Upper lobe of left lung (tissue), 6 donors: ENCODE measurements at regions not wholly inside any gene's neighbourhood (a gene's known extent, or its start where the extent isn't known, plus 50 kb on each side); places are given as distances from the start of the nearest gene placed in this dataset.

Experiments
- ATAC-seq, 2 donors: fragments of 200-7000 bp; cut with Tn5 transposase; one replicate each; pipeline ENCODE4 v1.9.1; 2022; ENCODE audit warnings: mild to moderate bottlenecking in 2 of 2, moderate library complexity in 2 of 2; ENCODE audit not compliant: low FRiP score in 2 of 2
- DNase-seq, 2 donors: peaks; one replicate each; pipeline ENCODE4 v3.0.0-alpha.2; 2019 to 2020
- H3K27ac ChIP-seq, 4 donors: fragments of 200-600 bp; sonication (generic); one replicate each; pipeline ENCODE4 v1.5.1; 2016 to 2019
- H3K27me3 ChIP-seq, 4 donors: fragments of 200-600 bp; sonication (generic); one replicate each; pipeline ENCODE4 v1.5.1; 2017 to 2019
- H3K36me3 ChIP-seq, 4 donors: fragments of 200-600 bp; sonication (generic); one replicate each; pipeline ENCODE4 v1.5.1; 2016 to 2019
- H3K4me1 ChIP-seq, 4 donors: fragments of 200-600 bp; sonication (generic); one replicate each; pipeline ENCODE4 v1.5.1; 2018 to 2019
- H3K4me3 ChIP-seq, 4 donors: fragments of 200-600 bp; sonication (generic); one replicate each; pipeline ENCODE4 v1.5.1; 2017 to 2019; ENCODE audit warnings: mild to moderate bottlenecking in 2 of 4, moderate library complexity in 1 of 4
- H3K9me3 ChIP-seq, 4 donors: fragments of 200-600 bp; sonication (generic); one replicate each; pipeline ENCODE4 v1.5.1; 2018 to 2019
- EP300 ChIP-seq, 4 donors: sonication (generic); formaldehyde crosslinking; IDR thresholded peaks; one replicate each; pipeline ENCODE4 v1.5.1; 2017; ENCODE audit warnings: antibody characterized with exemption in 4 of 4, control low read depth in 2 of 4
- POLR2A ChIP-seq, 4 donors: fragments of 450-650 bp; IDR thresholded peaks; one replicate each; pipeline ENCODE4 v1.5.1; 2016 to 2017; ENCODE audit warnings: antibody characterized with exemption in 4 of 4, mild to moderate bottlenecking in 2 of 4
- POLR2AphosphoS5 ChIP-seq, 2 donors: sonication (generic); formaldehyde crosslinking; IDR thresholded peaks; one replicate each; pipeline ENCODE4 v1.5.1; 2017; ENCODE audit warnings: antibody characterized with exemption in 2 of 2
- WGBS, 2 donors: methylation state at CpG; one replicate each; pipeline ENCODE4 v1.1.5; 2017 to 2018; 5-methylcytosine and 5-hydroxymethylcytosine counted together
- TF ChIP-seq, protein P1 (sequence below), 6 experiments: fragments of 450-650 bp in 4 of 6; fragments of 200-600 bp in 2 of 6; sonication (generic) in 2 of 6; IDR thresholded peaks; one replicate each; pipeline ENCODE4 v1.5.1; 2016 to 2019; ENCODE audit warnings: antibody characterized with exemption in 6 of 6
- donor health status: DM: no; HTN: no; CAD: no; lungs with moderate emphysema.
- donor health status: DM: no; HTN: yes; CAD: no; lungs with severe emphysema.

- DNase-seq (no peak), ATAC-seq (no peak)
Observed at GRCh38 chr1:57949168-57949567, 525.3 kb upstream of the DAB1 start.

DNA sequence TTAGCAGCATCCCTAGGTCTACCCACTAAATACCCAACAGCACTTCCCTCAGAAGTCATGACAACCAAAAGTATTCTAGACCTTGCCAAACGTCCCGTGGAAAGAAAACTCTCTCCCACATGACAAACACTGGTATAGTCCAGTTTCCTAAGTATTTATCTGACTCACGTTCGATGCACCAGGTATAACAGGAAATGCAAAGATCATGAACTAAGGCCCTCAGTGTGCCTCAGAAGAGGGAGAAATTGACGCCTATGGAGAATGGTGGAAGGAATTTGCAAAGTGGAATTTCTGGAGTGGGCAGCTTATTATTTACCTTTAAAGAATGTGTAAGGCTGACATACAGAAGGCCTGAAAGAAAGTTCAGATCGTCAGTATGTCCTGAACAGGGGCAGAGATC is 523.6 kb upstream of the DAB1 start:
- TF ChIP-seq, protein P1, sequence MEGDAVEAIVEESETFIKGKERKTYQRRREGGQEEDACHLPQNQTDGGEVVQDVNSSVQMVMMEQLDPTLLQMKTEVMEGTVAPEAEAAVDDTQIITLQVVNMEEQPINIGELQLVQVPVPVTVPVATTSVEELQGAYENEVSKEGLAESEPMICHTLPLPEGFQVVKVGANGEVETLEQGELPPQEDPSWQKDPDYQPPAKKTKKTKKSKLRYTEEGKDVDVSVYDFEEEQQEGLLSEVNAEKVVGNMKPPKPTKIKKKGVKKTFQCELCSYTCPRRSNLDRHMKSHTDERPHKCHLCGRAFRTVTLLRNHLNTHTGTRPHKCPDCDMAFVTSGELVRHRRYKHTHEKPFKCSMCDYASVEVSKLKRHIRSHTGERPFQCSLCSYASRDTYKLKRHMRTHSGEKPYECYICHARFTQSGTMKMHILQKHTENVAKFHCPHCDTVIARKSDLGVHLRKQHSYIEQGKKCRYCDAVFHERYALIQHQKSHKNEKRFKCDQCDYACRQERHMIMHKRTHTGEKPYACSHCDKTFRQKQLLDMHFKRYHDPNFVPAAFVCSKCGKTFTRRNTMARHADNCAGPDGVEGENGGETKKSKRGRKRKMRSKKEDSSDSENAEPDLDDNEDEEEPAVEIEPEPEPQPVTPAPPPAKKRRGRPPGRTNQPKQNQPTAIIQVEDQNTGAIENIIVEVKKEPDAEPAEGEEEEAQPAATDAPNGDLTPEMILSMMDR (IDR thresholded peaks at IDR 0.05) = no peak
- TF ChIP-seq EP300 (IDR thresholded peaks at IDR 0.05) (no peak), POLR2A (IDR thresholded peaks at IDR 0.05) (no peak), POLR2AphosphoS5 (IDR thresholded peaks at IDR 0.05) (no peak)

More at GRCh38 chr1:57949168-57949567, 525.3 kb upstream of the DAB1 start:
- no peaks in the 10 kb centered on the region for H3K4me1 ChIP-seq
- TF ChIP-seq EP300 (IDR thresholded peaks at IDR 0.05) (no peak), POLR2A (IDR thresholded peaks at IDR 0.05) (no peak), POLR2AphosphoS5 (IDR thresholded peaks at IDR 0.05) (no peak)
- TF ChIP-seq, protein P1 (IDR thresholded peaks at IDR 0.05) = no peak
- no peaks in the 10 kb centered on the region for H3K9me3 ChIP-seq
- H3K27me3 ChIP-seq = no peaks in the 10 kb centered on the region
- no peak overlapping the region for H3K4me3 ChIP-seq
- H3K27ac ChIP-seq = no peak overlapping the region
- no peaks in the 10 kb centered on the region for H3K36me3 ChIP-seq
- 81 to 83% methylated on average over 2 of the region's 2 CpGs for WGBS, 2 donors

DNA sequence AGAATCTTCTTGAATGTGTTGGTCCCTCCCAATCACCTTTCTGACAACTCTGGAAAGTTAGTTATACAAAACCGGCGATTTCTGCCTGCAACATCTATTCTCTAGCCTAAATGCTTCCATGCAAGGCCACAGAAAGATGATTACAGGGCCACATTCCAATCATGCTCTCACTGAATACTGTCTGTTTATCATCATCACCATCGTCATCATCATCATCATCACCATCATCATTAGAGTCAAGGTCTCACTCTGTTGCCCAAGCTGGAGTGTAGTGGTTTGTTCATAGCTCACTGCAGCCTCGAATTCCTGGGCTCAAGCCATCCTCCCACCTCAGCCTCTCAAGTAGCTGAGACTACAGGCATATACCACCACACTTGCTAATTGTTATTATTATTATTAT is 521.2 kb upstream of the DAB1 start:
- Histone ChIP-seq H3K9me3 (no peaks in the 10 kb centered on the region), H3K4me1 (no peaks in the 10 kb centered on the region), H3K27me3 (no peaks in the 10 kb centered on the region), H3K36me3 (no peaks in the 10 kb centered on the region), H3K27ac (no peak overlapping the region), H3K4me3 (no peak overlapping the region)
- ATAC-seq (no peak), DNase-seq (no peak)
- WGBS, 2 donors = 85 to 86% methylated on average over 4 of the region's 4 CpGs
- TF ChIP-seq POLR2A (IDR thresholded peaks at IDR 0.05) (no peak), POLR2AphosphoS5 (IDR thresholded peaks at IDR 0.05) (no peak)

More for the DNA sequence above, 523.6 kb upstream of the DAB1 start:
- DNase-seq = no peak
- Histone ChIP-seq H3K27ac (no peak overlapping the region), H3K4me1 (no peaks in the 10 kb centered on the region), H3K27me3 (no peaks in the 10 kb centered on the region), H3K36me3 (no peaks in the 10 kb centered on the region), H3K4me3 (no peak overlapping the region), H3K9me3 (no peaks in the 10 kb centered on the region)
- ATAC-seq = no peak
- WGBS, 2 donors = 64 to 67% methylated on average over 6 of the region's 6 CpGs

- no peaks in the 10 kb centered on the region for H3K4me1 ChIP-seq
- ATAC-seq (no peak), DNase-seq (no peak)
- H3K27me3 ChIP-seq = no peaks in the 10 kb centered on the region
- TF ChIP-seq, protein P1 (IDR thresholded peaks at IDR 0.05) = no peak
- TF ChIP-seq EP300 (IDR thresholded peaks at IDR 0.05) (no peak), POLR2A (IDR thresholded peaks at IDR 0.05) (no peak), POLR2AphosphoS5 (IDR thresholded peaks at IDR 0.05) (no peak)
- peaks cover 0 to 5% (median 0%) of the 10 kb centered on the region in 4 donors for H3K9me3 ChIP-seq
- no peak overlapping the region for H3K4me3 ChIP-seq
- no peak overlapping the region for H3K27ac ChIP-seq
- no peaks in the 10 kb centered on the region for H3K36me3 ChIP-seq
- WGBS, 2 donors = 90 to 95% methylated on average over 2 of the region's 2 CpGs
Observed at GRCh38 chr1:57943365-57943764, 519.5 kb upstream of the DAB1 start.

- Histone ChIP-seq H3K36me3 (no peaks in the 10 kb centered on the region), H3K4me3 (no peak overlapping the region), H3K9me3 (peaks cover 0 to 5% (median 0%) of the 10 kb centered on the region in 4 donors), H3K27ac (no peak overlapping the region), H3K4me1 (no peaks in the 10 kb centered on the region), H3K27me3 (no peaks in the 10 kb centered on the region)
- DNase-seq = no peak
- TF ChIP-seq, protein P1 (IDR thresholded peaks at IDR 0.05) = no peak
- no peak for TF ChIP-seq POLR2AphosphoS5 (IDR thresholded peaks at IDR 0.05)
- TF ChIP-seq EP300 (IDR thresholded peaks at IDR 0.05) = no peak
- no peak for TF ChIP-seq POLR2A (IDR thresholded peaks at IDR 0.05)
- 86 to 91% methylated on average over 8 of the region's 8 CpGs for WGBS, 2 donors
- ATAC-seq = no peak
Observed at GRCh38 chr1:57934745-57935144, 510.9 kb upstream of the DAB1 start.
